ENCODE measurements at regions not wholly inside any gene's neighbourhood (a gene's known extent, or its start where the extent isn't known, plus 50 kb on each side); places are given as distances from the start of the nearest gene placed in this dataset.
A peak's percentile ranks its signal among the peaks of the same experiment; 100 is the strongest.

DNA sequence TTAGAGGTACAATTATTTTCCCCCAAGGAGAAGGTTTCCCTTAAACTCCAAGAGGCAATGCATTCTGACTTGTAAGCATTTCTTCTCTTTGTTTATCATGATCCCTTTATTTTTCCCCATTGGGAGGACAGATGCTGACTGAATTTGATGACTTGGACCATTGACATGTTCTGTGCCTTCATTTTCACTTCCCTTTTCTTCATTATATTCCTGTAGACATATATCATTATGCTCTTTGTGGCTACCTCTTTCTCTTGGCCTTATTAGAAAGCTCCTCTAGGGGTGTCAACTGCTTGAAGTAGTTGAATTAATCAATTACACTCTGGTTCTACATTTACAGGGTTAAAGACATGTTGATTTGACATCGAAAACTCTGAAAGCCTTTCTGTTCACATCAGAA, 330.0 kb upstream of the DCC start:
- no peak for TF ChIP-seq CTCF (conservative IDR thresholded peaks at IDR 0.05; ENCODE audit: low read depth, low read length)
- no peak for DNase-seq (ENCODE audit: low read depth)
- H3K4me3 ChIP-seq (ENCODE audit: low read depth, low read length): no peak overlapping the region

- TF ChIP-seq CTCF (conservative IDR thresholded peaks at IDR 0.05; ENCODE audit: low read depth, low read length): no peak
- peak; percentile 22 for DNase-seq (ENCODE audit: low read depth)
- H3K4me3 ChIP-seq (ENCODE audit: low read depth, low read length): no peak overlapping the region
Measured at GRCh38 chr18:52045946-52046675, 293.9 kb upstream of the DCC start.

DNA sequence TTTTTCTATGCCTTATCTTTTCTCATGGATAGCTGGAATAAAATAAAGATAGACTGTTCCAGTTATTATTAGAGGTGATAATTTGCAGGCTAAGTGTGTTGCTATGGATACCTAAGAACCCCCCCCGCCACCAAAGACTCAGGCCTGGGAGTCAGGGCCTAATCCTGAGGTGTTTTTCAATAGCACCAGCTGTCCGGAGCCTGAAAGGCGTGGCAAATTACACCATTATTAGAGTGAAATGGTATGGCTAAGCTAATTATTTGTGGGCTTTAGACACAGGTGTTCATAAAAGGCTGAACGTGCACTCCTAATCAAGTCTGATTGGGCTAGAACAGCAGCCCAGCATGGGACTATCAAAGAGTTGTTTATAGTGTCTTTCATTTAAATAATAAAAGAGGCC, 293.2 kb upstream of the DCC start:
- TF ChIP-seq CTCF (conservative IDR thresholded peaks at IDR 0.05; ENCODE audit: low read depth, low read length): no peak
- DNase-seq (ENCODE audit: low read depth): no peak

GRCh38 chr18:52054324-52054723, 285.7 kb upstream of the DCC start:
- no peak for DNase-seq (ENCODE audit: low read depth)
- no peak overlapping the region for H3K4me3 ChIP-seq (ENCODE audit: low read depth, low read length)
- no peak for TF ChIP-seq CTCF (conservative IDR thresholded peaks at IDR 0.05; ENCODE audit: low read depth, low read length)

More for the DNA sequence above, 293.2 kb upstream of the DCC start:
- no peak overlapping the region for H3K4me3 ChIP-seq (ENCODE audit: low read depth, low read length)

- DNase-seq (ENCODE audit: low read depth): no peak
- H3K4me3 ChIP-seq (ENCODE audit: low read depth, low read length): no peak overlapping the region
- no peak for TF ChIP-seq CTCF (conservative IDR thresholded peaks at IDR 0.05; ENCODE audit: low read depth, low read length)
Measured at GRCh38 chr18:52060607-52061304, 279.2 kb upstream of the DCC start.

- no peak for TF ChIP-seq CTCF (conservative IDR thresholded peaks at IDR 0.05; ENCODE audit: low read depth, low read length)
- H3K4me3 ChIP-seq (ENCODE audit: low read depth, low read length): no peak overlapping the region
- DNase-seq (ENCODE audit: low read depth): no peak
Measured at GRCh38 chr18:52063923-52064322, 276.1 kb upstream of the DCC start.

DNA sequence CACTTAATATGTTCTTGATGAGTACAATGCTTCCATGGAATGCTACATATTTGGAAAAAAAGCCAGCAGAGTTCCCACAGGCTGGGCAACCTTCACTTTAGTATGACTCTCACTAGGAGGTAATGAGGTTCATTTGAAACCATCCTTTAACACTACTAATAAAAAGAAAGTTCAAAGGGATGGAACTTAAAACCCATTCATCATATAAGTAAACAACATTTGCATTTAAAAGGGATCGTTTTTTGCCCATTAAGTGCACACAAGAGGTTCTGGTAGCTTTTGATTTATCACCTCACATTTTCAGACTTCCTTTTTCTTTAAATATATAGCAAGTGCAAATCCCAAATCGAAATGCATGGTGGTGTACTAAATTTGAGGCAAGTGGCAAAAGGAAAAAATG, 270.8 kb upstream of the DCC start:
- no peak for TF ChIP-seq CTCF (conservative IDR thresholded peaks at IDR 0.05; ENCODE audit: low read depth, low read length)
- no peak for DNase-seq (ENCODE audit: low read depth)
- no peak overlapping the region for H3K4me3 ChIP-seq (ENCODE audit: low read depth, low read length)

Measured in epithelial cell of proximal tubule (primary cell).